GM19025 (cell line): ENCODE measurements at regions not wholly inside any gene's neighbourhood (a gene's known extent, or its start where the extent isn't known, plus 50 kb on each side); places are given as distances from the start of the nearest gene placed in this dataset.

Experiments used
- ATAC-seq: cut with Tn5 transposase; IDR thresholded peaks from one replicate; pipeline ENCODE4 v1.9.1; 2021; ENCODE audit warnings: mild to moderate bottlenecking, low read depth, moderate library complexity; ENCODE audit not compliant: unreplicated experiment

DNA sequence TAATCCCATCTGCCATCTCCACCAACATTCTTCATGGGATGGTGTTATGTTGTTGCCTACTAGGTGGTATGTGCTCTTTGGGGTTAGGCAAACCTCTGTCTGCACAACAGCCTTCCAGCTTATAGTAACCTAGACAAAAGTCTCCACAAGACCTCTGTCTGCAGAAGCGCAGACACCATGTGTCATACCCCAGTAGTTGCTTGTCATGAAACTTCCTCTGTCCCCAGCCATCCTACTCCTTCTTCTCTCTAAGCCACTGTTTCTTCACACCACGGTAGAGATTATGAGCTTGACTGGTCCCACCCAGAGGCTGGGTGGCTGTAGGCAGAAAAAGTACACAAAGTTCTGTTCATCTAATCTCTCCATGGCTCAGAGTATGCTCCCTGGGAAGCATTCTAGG is 100.3 kb downstream of the MAF start:
- ATAC-seq = no peak

DNA sequence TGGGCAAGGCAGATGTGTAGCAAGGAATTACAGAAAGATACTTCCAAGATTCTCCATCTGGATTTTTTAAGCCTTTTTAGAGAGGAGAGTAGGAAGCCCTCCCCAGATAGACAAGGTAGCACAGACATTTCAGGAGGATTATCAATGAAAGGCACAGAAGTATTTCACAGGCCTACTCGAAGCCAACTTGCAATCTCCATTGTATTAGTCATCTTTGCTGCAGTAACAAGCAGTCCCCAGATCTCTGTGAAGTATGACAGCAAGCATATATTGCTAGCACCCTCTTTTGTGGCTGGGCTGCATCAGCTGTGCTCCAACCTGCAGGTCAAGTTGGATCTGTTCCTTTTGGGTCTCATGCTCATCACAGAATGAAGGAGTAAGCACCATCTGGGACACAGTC is 101.6 kb downstream of the MAF start:
- ATAC-seq = no peak

DNA sequence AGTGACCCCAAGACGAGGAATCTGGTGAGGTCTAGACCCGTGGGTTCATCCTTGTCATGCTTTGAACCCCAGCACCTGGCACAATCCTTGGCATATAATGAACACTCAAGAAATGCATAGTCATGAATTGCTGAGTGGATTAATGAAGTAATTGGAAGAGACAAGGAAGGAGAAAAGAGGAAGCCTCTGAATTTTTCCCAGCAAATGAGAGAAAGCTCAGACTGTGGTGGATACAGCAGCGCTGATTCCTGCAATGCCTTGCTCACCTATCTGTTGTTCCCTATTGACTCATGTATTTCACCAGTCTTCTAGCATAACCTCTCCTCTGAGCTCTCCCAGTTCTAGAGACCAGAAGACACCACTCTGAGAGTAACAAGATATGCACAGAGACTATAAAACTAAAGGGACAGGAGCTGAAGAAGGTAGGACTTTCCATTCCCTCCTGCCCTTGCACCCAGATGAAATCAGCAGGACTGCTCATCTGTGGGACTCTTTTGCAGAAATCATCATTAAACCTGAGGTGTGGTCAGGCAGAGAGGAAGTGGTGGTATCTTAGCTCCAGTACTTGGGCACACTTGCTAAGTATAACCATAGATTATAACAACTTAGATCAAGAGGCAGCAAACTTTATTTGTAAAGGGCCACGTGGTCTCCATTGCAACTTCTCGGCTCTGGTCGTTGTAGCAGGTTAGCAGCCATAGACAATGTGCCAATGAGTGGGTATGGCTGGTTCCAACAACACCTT is 102.8 kb downstream of the MAF start:
- no peak for ATAC-seq

DNA sequence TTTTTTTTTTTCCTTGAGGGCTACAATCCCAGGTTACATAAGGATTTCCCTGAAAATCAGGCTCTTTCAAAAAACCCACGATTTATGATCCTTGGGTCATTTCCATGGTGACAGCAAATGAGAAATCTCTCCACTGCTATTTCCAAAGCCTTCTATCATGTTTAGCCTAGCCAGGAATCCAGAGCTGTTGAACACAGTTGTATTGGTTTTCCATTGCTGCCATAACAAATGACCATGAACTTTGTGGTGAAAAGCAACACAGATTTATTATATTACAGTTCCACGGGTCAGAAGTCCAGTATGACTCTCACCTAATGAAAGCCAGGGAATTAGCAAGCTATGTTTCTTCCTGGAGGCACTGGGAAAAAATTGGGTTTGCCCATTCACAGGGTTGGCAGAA is 106.6 kb downstream of the MAF start:
- no peak for ATAC-seq

DNA sequence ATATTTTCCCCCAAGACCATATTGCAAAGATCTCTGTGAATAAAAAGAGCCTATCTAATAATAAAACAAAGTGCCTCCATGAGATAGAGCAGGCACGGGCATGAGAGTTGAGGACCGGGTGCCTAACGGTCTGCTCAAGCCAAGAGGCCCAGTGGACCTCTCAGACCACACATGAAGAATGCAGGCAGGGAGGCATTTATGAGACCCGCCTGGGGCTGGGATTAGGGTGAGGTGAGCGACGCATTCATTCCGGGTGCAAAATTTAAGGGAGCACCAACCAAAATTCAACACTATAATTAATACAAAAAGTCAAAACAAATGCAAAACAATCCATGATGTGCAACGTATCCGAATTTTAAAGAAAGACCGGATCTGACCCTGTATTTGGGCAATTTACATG is 108.5 kb downstream of the MAF start:
- ATAC-seq = no peak

DNA sequence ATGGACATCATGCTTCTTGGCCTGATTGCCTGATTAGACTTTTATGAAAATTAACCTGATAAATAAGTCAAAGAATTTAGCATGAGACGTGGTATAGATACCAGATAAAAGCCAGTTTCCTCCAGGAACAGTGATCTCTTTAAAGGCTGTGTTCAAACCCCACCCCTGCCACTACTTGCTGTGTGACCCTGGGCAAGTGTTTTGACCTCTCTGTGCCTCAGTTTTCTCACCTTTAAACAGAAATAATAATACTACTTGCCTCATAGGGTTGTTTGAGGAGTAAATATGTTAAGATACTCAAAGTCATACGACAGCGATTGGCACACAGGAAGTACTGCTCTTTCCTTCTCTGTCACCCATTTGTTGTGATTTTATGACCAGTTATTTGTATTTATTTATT is 115.5 kb downstream of the MAF start:
- ATAC-seq = no peak

DNA sequence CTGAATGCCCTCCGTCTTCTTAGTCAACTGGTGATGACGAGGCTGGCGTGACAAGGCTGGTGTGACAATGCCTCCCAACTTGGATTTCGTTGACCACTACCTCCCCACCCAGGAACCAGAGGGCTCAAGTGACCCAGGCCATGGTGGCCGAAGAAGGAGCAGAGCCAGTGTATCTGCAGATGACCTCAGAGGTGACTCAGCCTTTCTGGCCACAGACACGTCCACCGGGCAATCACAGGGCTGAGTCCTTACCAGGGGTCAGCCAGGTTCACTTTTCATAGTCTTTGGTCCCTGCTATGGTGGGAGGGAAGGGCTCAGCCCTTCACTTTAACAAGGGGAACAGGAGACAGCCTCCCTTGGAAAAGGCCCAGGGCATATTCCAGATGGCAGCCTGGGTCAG is 116.3 kb downstream of the MAF start:
- ATAC-seq = no peak

DNA sequence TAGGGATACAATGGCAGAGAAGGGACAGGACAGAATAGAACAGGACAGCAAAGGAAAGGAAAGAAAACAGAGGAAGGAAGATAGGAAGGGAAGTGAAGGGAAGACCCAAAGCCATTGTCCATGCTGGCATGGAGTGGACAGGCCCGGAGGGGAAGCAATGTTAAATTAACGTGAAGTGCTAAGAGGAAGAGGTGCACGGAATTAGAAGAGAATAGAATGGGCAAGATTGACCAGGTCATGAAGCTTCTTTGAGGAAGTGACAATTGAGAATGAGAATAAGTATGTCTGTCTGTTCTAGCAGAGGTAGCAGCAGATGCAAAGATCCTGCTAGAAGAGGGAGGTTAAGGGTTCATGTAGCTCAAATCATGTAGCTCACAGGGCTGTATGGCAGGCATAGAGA is 117.2 kb downstream of the MAF start:
- ATAC-seq = no peak

DNA sequence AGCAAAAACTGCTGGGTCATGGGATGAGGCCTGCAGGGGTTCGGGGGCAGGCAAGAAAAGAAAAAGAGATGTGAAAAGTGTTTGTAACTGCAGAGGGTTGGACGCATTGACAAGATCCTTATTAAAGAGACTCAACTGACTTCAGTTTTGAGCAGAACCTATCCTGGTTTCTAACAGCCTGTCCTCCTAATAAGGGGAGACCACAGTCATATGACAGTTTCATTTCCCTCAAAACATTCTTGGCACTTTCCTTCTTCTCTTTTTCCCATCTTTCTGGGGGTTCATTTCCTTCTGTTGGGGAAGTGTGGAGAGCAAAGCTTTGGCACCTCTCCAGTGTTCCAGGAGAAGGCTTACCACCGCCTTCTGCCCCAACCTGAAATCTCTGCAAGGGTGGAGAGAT is 118.5 kb downstream of the MAF start:
- no peak for ATAC-seq

DNA sequence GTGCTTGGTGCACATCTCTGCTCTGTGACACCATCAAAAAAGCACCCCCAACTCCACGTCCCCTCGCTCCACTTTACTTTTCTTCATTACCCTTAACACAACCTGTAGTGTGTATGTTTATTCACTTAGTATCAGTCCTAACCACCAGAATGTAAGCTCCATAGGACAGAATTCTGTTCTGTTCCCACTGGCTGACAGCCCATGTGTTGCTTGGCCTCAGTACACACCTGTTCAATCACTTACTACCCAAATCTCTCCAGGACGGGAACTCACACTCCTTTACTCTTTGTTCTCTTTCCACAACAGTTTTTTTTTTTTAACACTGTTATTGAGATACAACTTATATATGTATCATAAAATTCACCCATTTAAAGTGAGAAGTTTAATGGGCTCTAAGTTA is 119.6 kb downstream of the MAF start:
- ATAC-seq = no peak

DNA sequence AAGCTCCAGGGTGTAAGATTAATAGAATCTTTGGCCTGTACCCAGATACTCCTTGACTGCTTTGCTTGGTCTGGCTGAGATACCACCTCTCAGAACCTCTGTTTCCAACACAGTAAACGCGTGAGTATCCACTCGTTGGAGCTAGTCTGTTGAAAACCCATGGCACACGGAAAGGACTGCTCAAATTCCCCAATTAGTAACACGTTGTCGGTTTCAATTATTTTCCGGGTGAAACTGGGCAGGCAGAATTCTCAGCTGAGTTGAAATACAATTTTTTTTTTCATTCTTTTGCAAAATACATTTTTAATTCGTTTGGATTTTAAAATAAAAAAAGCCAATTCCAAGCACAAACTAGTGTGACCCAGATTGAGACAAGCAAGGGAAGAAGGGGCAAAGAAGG is 120.5 kb downstream of the MAF start:
- ATAC-seq = no peak

DNA sequence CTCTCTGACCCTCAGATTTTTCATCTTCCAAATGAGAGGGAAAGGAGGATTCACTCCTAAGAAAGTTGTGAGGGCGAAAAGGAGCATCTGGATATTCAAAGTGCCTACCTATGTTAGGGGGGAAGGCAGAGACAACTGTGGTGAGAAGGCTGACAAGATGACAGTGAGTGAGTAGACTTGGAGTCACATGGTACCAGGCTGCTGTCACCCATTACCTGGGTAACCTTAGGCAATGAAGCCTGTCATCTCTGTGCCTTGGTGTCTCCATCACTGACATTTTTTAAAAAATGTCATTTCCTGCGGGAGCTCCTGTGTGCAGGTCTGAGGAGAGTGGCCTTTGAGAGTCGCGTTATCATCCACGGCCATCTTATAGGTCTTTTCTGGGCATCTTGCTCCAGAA is 124.0 kb downstream of the MAF start:
- ATAC-seq = no peak

DNA sequence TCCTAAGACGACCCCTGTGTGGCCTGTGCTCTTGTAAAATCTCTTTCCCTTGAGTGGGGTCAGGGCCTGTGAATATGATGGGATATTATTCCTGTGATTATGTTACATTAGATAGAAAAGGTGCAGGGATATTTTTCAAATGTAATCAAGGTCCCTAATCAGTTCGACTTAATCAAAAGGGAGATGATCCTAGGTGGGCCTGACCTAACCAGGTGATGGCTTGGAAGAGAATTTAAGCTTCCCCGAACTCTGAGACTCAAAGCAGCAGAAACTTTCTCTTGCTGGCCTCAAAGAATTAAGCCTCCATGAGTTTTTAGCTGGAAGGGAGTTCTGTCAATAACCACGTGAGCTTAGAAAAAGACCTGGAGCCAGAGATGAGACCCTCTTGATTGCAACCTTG is 124.7 kb downstream of the MAF start:
- ATAC-seq = no peak

DNA sequence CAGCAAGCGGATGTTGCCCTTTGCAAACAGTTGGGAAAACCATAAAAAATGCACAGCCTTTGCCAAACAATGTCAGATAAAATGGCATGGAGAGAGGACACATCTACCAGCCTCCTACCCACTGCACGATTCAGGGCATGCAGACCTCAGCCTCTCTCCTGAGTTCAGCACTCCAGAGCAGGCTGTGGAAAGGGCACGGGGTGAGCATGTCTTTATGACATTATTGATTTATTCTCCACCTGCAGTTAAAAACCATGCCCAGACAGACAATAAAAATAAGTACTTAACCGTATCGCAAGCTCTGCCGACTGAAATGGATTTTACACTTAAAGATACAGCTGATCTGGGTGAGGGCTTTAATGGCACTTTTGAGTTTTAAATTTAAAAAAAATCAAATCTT is 127.1 kb downstream of the MAF start:
- ATAC-seq = no peak

DNA sequence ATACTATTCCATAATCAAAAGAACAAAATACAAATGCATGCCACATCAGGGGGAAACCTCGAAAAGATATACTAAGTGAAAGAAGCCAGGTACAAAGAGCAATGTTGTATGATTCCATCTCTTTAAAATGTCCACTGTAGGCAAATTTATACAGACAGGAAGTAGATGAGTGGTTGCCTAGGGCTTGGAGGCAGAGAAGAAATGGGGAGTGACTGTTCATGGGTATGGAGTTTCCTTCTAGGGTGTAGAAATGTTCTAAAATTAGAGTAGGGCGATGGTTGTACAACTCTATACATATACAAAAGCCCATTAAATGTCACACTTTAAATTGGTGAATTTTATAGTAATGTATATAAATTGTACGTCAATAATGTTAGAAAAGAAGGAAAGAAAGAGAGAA is 128.1 kb downstream of the MAF start:
- ATAC-seq = no peak

DNA sequence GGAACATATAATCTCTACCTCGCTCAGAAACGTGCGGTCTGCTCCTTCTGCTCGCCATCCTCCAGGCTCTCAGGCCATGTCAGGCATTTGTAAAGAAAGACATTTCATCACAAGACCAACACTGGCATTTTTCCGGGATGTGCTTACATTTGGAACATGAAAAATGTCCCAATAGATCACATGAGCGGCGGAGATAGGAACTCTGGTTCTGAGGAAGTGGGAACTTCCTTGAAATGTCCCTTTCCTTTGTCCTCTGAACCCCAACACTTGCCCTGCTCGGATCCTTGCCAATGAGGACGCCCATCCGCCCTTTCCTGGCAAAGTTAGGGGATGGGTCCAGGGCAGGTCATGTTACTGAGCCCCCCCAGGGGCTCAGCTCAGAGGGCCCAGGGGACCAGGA is 130.5 kb downstream of the MAF start:
- ATAC-seq = no peak

DNA sequence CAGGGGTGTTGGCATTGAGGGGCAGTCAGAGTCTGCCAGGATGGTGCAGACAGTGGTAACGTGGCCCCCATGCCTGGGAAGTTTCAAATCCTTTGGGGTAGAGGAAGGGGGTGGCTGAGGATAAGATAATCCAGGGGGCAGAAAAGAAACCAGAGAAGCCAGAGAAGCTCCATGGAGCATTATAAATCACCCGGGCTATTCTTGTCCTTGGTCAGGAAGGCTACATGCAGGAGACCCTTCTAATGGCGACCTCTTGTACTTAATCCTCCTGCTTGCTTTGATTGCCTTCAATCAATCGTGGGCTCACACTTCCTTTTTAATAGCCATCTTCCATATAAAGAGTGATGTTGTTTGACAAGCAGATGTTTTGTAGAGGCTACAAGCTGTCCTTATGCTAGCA is 131.9 kb downstream of the MAF start:
- ATAC-seq = no peak

DNA sequence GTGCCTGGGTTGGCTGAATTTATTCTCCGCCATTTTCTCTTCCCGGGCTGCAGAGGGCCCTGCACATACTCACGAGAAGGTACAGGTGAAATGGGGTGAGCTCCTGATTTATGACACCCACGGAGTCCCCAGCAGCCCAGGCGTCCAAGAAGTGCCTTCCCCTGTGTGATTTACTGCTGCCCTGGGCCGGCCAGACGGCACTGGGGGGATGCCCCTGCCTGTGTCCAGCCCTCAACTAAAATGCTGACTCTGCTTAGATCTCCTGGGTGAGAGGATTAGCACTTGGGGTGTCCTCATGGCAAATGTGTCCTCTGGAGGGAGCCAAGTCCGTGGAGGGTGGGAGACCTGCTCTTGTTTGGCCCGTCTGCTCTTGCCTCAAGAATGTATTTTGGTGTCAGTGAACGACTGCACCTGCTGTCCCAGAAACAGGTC is 132.4 kb downstream of the MAF start:
- ATAC-seq = no peak

DNA sequence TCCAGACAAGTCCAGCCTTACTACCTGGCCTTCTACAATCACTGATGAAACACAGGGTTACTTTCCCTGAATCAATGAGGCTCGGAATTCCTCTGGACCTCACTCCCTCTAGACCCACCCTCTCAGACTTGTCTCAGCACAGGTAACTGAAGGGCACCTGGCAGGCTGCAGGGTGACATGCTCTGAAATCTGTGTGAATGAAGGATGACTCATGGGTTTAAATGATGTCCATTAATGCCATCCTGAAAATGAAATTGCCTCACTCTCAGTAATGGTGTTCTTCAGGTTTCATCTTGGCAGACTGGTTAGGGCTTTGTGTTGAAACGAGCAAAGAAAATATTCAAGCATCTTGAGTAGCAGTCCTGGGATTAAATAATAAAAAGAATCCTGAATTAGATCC is 134.4 kb downstream of the MAF start:
- no peak for ATAC-seq

DNA sequence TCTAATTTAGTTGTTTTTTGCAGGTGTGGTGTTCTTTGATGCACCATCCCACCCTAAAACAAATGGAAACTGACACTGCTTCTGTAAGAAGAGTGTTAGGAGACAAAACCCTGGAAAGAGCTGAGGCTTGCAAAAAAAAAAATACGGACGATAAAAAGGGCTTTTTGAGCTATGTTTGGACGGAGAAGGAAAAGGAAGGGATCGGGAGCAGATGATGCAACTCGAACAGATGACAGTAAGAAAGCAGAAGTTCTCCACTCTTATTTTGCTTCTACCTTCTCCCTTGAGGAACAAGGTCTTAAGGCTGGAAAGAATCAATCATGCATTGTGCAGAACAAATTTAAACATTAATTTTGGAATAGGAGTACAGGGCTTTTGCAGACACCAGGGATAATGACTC is 136.7 kb downstream of the MAF start:
- ATAC-seq = no peak

DNA sequence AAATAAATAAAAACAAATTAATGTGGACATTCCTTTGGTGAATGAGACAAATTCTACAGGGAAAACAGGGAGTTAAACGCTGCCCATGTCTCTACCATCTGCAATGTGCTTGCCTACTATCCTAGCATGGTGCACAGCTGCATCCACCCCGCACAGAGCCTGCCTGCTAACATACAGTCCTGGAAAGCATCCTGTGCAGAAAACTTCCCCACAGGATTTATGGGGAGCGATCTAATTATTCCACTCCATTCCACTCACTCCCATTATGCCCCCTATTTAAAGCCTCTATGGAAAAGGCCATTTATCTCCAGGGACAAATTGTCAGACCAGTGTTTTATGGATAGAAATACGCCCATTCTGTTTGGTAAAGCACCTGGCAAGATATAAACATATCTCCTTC is 144.5 kb downstream of the MAF start:
- no peak for ATAC-seq

DNA sequence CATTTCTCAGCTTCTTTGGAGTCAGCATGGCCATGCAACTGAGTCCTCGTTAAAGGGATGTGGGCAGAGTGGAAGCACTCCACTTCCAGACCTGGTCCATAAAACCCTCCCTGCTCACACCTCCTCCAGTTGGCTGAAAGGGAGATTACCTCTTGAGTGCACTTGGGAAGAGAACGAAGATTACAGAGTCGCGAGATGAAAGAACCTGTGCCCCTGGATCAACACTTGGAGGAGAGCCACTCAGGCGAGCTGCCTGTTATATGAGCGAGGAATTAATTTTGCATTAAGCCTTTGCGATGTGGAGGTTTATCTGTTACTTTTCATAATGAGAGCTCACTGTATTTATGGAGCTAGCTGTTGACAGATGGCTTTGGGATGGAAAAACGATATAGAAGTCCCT is 147.9 kb downstream of the MAF start:
- no peak for ATAC-seq

DNA sequence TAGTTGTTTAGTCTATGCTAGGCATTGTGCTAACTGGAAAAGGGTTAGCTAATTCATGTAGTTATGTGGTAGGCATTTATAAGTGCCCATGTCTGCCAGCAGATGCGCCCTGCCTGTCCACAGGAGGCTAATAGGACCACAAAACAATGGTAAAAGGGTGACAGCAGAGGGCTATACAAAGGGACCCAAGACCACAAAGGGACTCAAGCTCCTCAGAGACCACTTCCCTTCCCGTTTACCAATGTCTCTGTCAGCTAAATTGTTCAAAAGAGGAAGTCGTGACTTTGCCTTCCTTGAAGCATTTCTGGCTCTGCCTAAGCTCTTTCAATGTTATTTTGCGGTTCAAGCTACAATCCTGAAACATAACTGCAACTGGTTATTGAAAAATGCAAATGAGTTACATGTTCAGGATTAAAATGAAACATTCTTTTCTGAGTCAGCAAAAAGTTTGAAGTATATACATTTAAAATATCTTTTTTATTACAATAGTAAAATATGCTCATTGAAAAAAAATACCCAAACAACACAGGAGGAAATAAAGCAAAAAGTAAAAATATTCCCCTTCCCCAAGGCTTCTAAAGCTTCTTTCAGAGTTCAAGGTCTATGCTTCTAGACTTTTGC is 149.2 kb downstream of the MAF start:
- no peak for ATAC-seq
